ENCODE measurements at regions not wholly inside any gene's neighbourhood (a gene's known extent, or its start where the extent isn't known, plus 50 kb on each side); places are given as distances from the start of the nearest gene placed in this dataset.
A peak's percentile ranks its signal among the peaks of the same experiment; 100 is the strongest.

DNA sequence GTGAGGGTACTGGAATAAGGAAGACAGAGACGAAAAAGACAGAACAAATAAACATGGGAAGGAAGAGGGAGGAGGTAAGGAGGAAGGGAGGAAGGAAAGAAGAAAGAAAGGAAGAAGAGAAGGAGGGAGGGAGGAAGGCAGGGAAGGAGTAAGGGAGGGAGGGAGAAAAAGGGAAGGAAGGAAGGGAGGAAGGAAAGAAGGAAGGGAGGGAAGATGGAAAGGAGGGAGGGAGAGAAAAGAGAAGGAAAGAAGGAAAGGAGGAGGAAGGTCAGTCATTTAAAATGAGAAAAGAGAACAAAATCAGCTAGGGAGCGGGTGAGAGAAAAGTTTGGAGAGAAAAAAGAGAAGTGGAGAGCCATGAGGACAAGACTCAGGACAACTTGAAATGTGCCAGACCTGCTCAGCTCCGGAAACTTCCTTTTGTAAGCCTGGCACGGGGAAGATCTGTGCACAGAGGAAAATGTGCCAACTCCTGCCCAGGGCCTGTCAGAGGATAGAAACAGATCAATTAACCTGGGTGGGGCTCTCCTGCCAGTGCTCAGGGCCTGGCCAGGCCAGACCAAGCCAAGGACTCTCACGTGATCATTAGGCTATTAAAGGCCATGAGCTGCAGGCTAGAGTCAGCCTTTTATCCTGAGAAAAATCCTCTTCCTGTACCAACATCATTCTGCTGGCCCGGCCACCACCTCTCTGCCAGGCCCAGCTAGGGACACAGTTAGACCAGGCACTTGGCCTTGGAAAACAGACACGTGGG is 50.1 kb upstream of the BCL6 start:
- DNase-seq (no peak), ATAC-seq (replicated peaks in 1 of 4) (no peak)
- Histone ChIP-seq H3K36me3 (ENCODE audit: control insufficient read depth in 2 of 2, extremely low read depth in 1 of 2, insufficient read depth in 1 of 2, low read length in 1 of 2) (no peaks in the 10 kb centered on the region), H3K9me3 (no peaks in the 10 kb centered on the region), H3K27ac (ENCODE audit: low read length) (no peak overlapping the region), H3K27me3 (replicated peaks in 1 of 2; ENCODE audit: control insufficient read depth in 2 of 2, extremely low read depth in 1 of 2, insufficient read depth in 2 of 2, low read length in 1 of 2) (no peaks in the 10 kb centered on the region), H3K4me3 (ENCODE audit: control insufficient read depth in 1 of 2, extremely low read depth in 1 of 2, low read length in 1 of 2) (no peak overlapping the region), H3K4me1 (ENCODE audit: control insufficient read depth in 1 of 2, extremely low read depth in 1 of 2, insufficient read depth in 2 of 2, low read length in 2 of 2) (peaks cover 18 to 21% of the 10 kb centered on the region in 2 experiments)
- CTCF ChIA-PET: no interaction called here
- WGBS (ENCODE audit: insufficient coverage): 96% methylated on average over 6 of the region's 7 CpGs
- H3K27ac Mint-ChIP-seq: no peak overlapping the region
- POLR2A ChIA-PET: interaction anchor here in 1 of 2 donors (0.6 kb wide), 1 partner anchor 9 kb away, joined by 6 read pairs; no protein-coding TSS in a partner anchor
- H3K9me3 Mint-ChIP-seq: peaks cover 0 to 10% (median 0%) of the 10 kb centered on the region in 3 donors
- H3K4me3 Mint-ChIP-seq: no peak overlapping the region
- H3K36me3 Mint-ChIP-seq: no peaks in the 10 kb centered on the region
- peaks cover 28 to 43% (median 32%) of the 10 kb centered on the region in 3 donors for H3K4me1 Mint-ChIP-seq
- H3K27me3 Mint-ChIP-seq: peaks cover 0 to 4% of the 10 kb centered on the region in 2 donors

DNA sequence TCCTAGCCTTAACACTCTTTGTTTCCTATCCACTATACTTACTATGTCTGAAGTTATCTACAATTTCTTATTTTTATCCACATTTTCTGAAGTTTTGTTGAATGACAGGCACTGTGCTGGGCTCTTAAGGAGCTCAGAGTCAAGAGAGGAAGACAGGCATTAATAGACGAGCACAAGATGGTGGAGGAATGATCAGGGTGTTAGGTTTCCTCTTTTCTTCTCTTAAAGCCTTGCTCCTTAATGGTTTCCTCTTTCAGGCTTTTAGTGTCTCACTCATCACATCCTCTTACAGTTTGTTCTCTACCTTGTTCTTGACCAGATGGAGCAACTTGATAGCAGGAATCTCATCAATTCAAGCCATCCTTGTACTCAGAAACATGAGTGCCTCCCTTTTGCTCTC is 52.9 kb upstream of the BCL6 start:
- peak overlapping the region in 1 of 3 donors; percentile 75 for H3K4me3 Mint-ChIP-seq
- H3K4me1 ChIP-seq (ENCODE audit: control insufficient read depth in 1 of 2, extremely low read depth in 1 of 2, insufficient read depth in 2 of 2, low read length in 2 of 2): peaks cover 32 to 34% of the 10 kb centered on the region in 2 experiments
- no peak for ATAC-seq (replicated peaks in 1 of 4)
- DNase-seq: no peak
- no peaks in the 10 kb centered on the region for H3K36me3 ChIP-seq (ENCODE audit: control insufficient read depth in 2 of 2, extremely low read depth in 1 of 2, insufficient read depth in 1 of 2, low read length in 1 of 2)
- ChIA-PET POLR2A (interaction anchor here (0.6 to 1.5 kb wide), 3 partner anchors 53 to 411 kb away, joined by 7 to 11 read pairs (median 9); partner anchors contain the start of gene BCL6 (in 1 of the 2)), CTCF (interaction anchor here (1.2 to 1.6 kb wide), 2 partner anchors 57 to 58 kb away, joined by 5 to 9 read pairs; no protein-coding TSS in a partner anchor)
- H3K27me3 ChIP-seq (replicated peaks in 1 of 2; ENCODE audit: control insufficient read depth in 2 of 2, extremely low read depth in 1 of 2, insufficient read depth in 2 of 2, low read length in 1 of 2): no peaks in the 10 kb centered on the region
- H3K27ac Mint-ChIP-seq: peak overlapping the region in 1 of 2 donors; percentile 56
- H3K36me3 Mint-ChIP-seq: no peaks in the 10 kb centered on the region
- no CpG with 5 or more reads among the region's 1 CpG for WGBS (ENCODE audit: insufficient coverage)
- no peak overlapping the region for H3K4me3 ChIP-seq (ENCODE audit: control insufficient read depth in 1 of 2, extremely low read depth in 1 of 2, low read length in 1 of 2)
- H3K4me1 Mint-ChIP-seq: peaks cover 49 to 51% (median 51%) of the 10 kb centered on the region in 3 donors
- peaks cover 0 to 10% (median 0%) of the 10 kb centered on the region in 3 donors for H3K9me3 Mint-ChIP-seq
- H3K27me3 Mint-ChIP-seq: peaks cover 0 to 4% of the 10 kb centered on the region in 2 donors
- H3K9me3 ChIP-seq: no peaks in the 10 kb centered on the region
- no peak overlapping the region for H3K27ac ChIP-seq (ENCODE audit: low read length)

DNA sequence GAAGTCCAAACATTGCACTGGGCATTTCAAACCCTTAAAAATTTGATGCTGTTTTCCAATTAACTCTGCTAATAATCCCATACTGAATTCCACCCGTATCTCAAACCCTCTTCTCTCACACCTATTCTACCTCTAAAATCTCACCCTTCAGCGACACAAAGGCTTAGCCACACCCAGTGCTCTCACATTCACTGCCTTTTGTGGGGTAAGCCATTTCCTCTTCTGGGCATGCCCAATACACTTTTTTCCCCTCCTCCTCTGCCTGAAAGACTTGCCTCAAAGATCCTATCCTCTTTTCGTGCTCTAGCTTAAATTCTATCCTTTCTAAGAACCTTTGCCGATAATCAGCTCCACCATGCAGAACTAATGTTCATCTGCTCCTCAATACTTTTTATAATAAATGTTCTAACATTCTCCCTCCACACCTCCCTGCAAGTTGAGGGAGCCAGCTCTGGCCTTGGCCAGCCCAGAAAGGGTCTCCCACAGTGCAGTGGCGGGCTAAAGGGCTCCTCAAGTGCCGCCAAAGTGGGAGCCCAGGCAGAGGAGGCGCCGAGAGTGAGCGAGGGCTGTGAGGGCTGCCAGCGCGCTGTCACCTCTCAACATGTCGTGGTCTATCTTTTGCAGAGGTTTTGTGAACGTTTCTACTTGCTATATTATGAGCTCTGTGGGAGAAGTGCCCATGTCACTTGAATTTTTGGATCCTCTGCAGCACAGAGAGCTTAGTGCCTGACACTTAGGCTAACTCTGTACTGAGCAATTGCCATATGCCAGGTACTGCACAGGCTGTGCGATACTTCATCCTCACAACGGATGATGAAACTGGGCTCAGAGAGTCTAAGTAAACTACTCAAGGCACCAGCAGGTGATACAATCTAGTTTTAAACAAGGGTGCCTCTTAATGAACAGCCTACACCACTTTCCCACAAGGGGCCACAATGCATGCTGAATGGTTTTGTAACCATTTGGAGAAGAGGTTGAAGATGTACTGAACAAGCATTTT is 53.6 kb upstream of the BCL6 start:
- peaks cover 0 to 10% (median 0%) of the 10 kb centered on the region in 3 donors for H3K9me3 Mint-ChIP-seq
- peaks cover 53 to 55% (median 54%) of the 10 kb centered on the region in 3 donors for H3K4me1 Mint-ChIP-seq
- peak overlapping the region; percentile 2 to 75 (median 29) for H3K4me3 Mint-ChIP-seq
- Histone ChIP-seq H3K27me3 (replicated peaks in 1 of 2; ENCODE audit: control insufficient read depth in 2 of 2, extremely low read depth in 1 of 2, insufficient read depth in 2 of 2, low read length in 1 of 2) (no peaks in the 10 kb centered on the region), H3K4me3 (ENCODE audit: control insufficient read depth in 1 of 2, extremely low read depth in 1 of 2, low read length in 1 of 2) (no peak overlapping the region), H3K27ac (ENCODE audit: low read length) (peak overlapping the region; percentile 26), H3K9me3 (no peaks in the 10 kb centered on the region), H3K4me1 (ENCODE audit: control insufficient read depth in 1 of 2, extremely low read depth in 1 of 2, insufficient read depth in 2 of 2, low read length in 2 of 2) (peaks cover 32 to 34% of the 10 kb centered on the region in 2 experiments), H3K36me3 (ENCODE audit: control insufficient read depth in 2 of 2, extremely low read depth in 1 of 2, insufficient read depth in 1 of 2, low read length in 1 of 2) (no peaks in the 10 kb centered on the region)
- ChIA-PET CTCF (interaction anchor here (1.0 to 1.9 kb wide), 6 partner anchors 51 to 120 kb away, joined by 3 to 9 read pairs (median 6); partner anchors contain the start of gene BCL6 (in 1 of the 2)), POLR2A (interaction anchor here (0.7 to 1.5 kb wide), 2 partner anchors 54 to 55 kb away, joined by 3 to 7 read pairs; partner anchors contain the start of gene BCL6 (in 1 of the 2))
- ATAC-seq (replicated peaks in 1 of 4): peak; percentile 69 to 87 (median 76)
- DNase-seq: peak in 21 of 35 experiments; percentile 5 to 56 (median 17)
- WGBS (ENCODE audit: insufficient coverage): 26% methylated on average over 7 of the region's 15 CpGs
- H3K27me3 Mint-ChIP-seq: peaks cover 0 to 4% of the 10 kb centered on the region in 2 donors
- no peaks in the 10 kb centered on the region for H3K36me3 Mint-ChIP-seq
- peak overlapping the region; percentile 56 to 84 for H3K27ac Mint-ChIP-seq

DNA sequence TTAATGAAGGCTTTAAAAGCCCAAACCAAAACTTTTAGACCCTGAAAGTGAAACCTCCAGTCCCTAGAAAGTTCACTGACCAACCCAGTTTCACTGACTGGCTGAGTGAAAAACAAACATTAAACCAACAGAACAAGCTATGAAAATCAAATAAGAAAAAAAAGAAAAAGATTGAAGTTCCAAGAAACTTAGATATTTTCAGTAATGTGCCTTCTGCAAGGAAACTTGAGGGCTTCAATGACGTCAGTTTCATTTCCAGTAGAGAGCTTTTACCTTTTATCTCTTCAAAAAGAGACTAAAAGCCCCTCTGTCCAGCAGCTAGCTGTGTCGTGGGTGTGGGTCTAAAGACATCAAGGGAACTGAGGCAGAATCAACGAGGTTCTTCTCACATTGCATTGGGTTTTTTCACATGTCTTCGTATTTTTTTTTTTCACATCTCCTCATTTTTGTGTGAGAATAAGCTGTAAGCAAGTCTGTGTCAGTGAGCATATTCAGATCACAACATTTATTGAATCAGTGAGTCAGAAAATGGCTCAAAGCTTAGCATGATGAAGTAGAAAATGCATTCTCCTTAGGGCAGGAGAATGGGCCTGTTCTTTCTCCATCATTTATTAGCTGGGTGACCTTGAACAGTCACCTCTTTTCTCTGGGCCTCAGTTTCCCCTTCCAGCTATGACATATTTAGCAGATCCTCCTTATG is 54.8 kb upstream of the BCL6 start:
- DNase-seq (peak in 3 of 35 experiments; percentile 16 to 28 (median 22)), ATAC-seq (replicated peaks in 1 of 4) (peak in 1 of 4 experiments; percentile 61)
- Mint-ChIP-seq H3K27ac (peak overlapping the region; percentile 56 to 84), H3K4me3 (peak overlapping the region; percentile 22 to 75 (median 34)), H3K36me3 (no peaks in the 10 kb centered on the region), H3K4me1 (peaks cover 58 to 61% (median 58%) of the 10 kb centered on the region in 3 donors), H3K9me3 (peaks cover 0 to 10% (median 0%) of the 10 kb centered on the region in 3 donors), H3K27me3 (peaks cover 0 to under 1% of the 10 kb centered on the region in 2 donors)
- H3K27me3 ChIP-seq (replicated peaks in 1 of 2; ENCODE audit: control insufficient read depth in 2 of 2, extremely low read depth in 1 of 2, insufficient read depth in 2 of 2, low read length in 1 of 2): no peaks in the 10 kb centered on the region
- ChIA-PET POLR2A (interaction anchor here (0.6 to 1.1 kb wide), 8 partner anchors 11 to 2000 kb away, joined by 3 to 4 read pairs (median 3); partner anchors contain the start of gene BCL6 (in 1 of the 2)), CTCF (interaction anchor here (0.6 to 1.9 kb wide), 11 partner anchors 23 to 1703 kb away, joined by 3 to 9 read pairs (median 3); partner anchors contain the start of gene BCL6 (in 1 of the 2))
- H3K9me3 ChIP-seq: no peaks in the 10 kb centered on the region
- peak overlapping the region; percentile 30 for H3K27ac ChIP-seq (ENCODE audit: low read length)
- no CpG with 5 or more reads among the region's 4 CpGs for WGBS (ENCODE audit: insufficient coverage)
- no peak overlapping the region for H3K4me3 ChIP-seq (ENCODE audit: control insufficient read depth in 1 of 2, extremely low read depth in 1 of 2, low read length in 1 of 2)
- peaks cover 34% of the 10 kb centered on the region in 2 experiments for H3K4me1 ChIP-seq (ENCODE audit: control insufficient read depth in 1 of 2, extremely low read depth in 1 of 2, insufficient read depth in 2 of 2, low read length in 2 of 2)
- H3K36me3 ChIP-seq (ENCODE audit: control insufficient read depth in 2 of 2, extremely low read depth in 1 of 2, insufficient read depth in 1 of 2, low read length in 1 of 2): no peaks in the 10 kb centered on the region

DNA sequence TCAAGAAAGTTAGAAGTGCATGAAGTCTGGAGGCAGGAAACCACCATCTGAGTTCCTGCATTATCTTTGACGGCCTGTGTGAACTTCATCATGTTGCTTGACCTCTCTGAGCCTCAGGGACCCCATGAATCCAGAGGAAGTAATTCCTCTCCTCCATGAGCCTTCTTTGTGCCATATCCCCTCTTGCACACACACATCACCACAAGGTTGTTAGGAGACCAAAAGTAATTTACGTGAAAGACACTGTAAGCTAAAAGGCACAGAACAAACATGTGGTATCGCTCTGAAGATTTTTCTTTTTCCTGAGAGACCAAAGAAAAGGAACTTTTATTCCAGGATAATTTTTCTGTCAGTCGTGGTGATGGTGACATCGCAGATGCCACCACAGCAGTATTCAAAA is 55.9 kb upstream of the BCL6 start:
- Mint-ChIP-seq H3K27me3 (no peaks in the 10 kb centered on the region), H3K4me1 (peaks cover 58 to 64% (median 58%) of the 10 kb centered on the region in 3 donors), H3K36me3 (no peaks in the 10 kb centered on the region), H3K4me3 (no peak overlapping the region), H3K9me3 (peaks cover 0 to 10% (median 0%) of the 10 kb centered on the region in 3 donors), H3K27ac (peak overlapping the region in 1 of 2 donors; percentile 6)
- no peaks in the 10 kb centered on the region for H3K36me3 ChIP-seq (ENCODE audit: control insufficient read depth in 2 of 2, extremely low read depth in 1 of 2, insufficient read depth in 1 of 2, low read length in 1 of 2)
- no peak for ATAC-seq (replicated peaks in 1 of 4)
- peaks cover 34% of the 10 kb centered on the region in 2 experiments for H3K4me1 ChIP-seq (ENCODE audit: control insufficient read depth in 1 of 2, extremely low read depth in 1 of 2, insufficient read depth in 2 of 2, low read length in 2 of 2)
- H3K27me3 ChIP-seq (replicated peaks in 1 of 2; ENCODE audit: control insufficient read depth in 2 of 2, extremely low read depth in 1 of 2, insufficient read depth in 2 of 2, low read length in 1 of 2): no peaks in the 10 kb centered on the region
- WGBS (ENCODE audit: insufficient coverage): 88% methylated on average over 5 of the region's 5 CpGs
- H3K27ac ChIP-seq (ENCODE audit: low read length): no peak overlapping the region
- CTCF ChIA-PET: interaction anchor here in 1 of 2 donors (1.0 kb wide), 1 partner anchor 1146 kb away, joined by 3 read pairs; no protein-coding TSS in a partner anchor
- no peak for DNase-seq
- POLR2A ChIA-PET: no interaction called here
- H3K4me3 ChIP-seq (ENCODE audit: control insufficient read depth in 1 of 2, extremely low read depth in 1 of 2, low read length in 1 of 2): no peak overlapping the region
- H3K9me3 ChIP-seq: no peaks in the 10 kb centered on the region

All from T-cell (primary cell).